Caki2 (cell line): ENCODE measurements at regions not wholly inside any gene's neighbourhood (a gene's known extent, or its start where the extent isn't known, plus 50 kb on each side); places are given as distances from the start of the nearest gene placed in this dataset.
"Not testable (repeated sequence)": the region's sequence is repeated elsewhere in the genome, so short reads cannot be mapped to it uniquely, and the experiment has no call there.

Experiments
- DNase-seq: peaks from one replicate; pipeline ENCODE4 v3.0.0-alpha.2; 2015; ENCODE audit warnings: low read depth
- in situ Hi-C: cut with HindIII; loops from 2 replicates; pipeline ENCODE4 v1.10.0; 2016; ENCODE audit warnings: low sequenced_read_pairs, low pct_unique_long_range_greater_than_20kb, mixed read lengths

GRCh38 chrX:135632353-135632752 is 81.1 kb upstream of the CT45A1 start:
- DNase-seq, result no peak
- in situ Hi-C loops, result no loop called here

- in situ Hi-C loops, result no loop called here
- DNase-seq, result no peak
Observed at GRCh38 chrX:135639066-135639780, 74.2 kb upstream of the CT45A1 start.

- in situ Hi-C loops, result no loop called here
- no peak for DNase-seq
Observed at GRCh38 chrX:135643916-135644315, 69.5 kb upstream of the CT45A1 start.

GRCh38 chrX:135644624-135645023 is 68.8 kb upstream of the CT45A1 start:
- in situ Hi-C loops, result no loop called here
- no peak for DNase-seq

- in situ Hi-C loops, result no loop called here
- peak; percentile 62 for DNase-seq
Observed at GRCh38 chrX:135649029-135649428, 64.4 kb upstream of the CT45A1 start.

GRCh38 chrX:135649561-135649960 is 63.9 kb upstream of the CT45A1 start:
- in situ Hi-C loops, result no loop called here
- no peak for DNase-seq

- in situ Hi-C loops, result no loop called here
Observed at GRCh38 chrX:135651647-135652295, 61.7 kb upstream of the CT45A1 start.

GRCh38 chrX:135652602-135653001 is 60.8 kb upstream of the CT45A1 start:
- DNase-seq, result no peak
- in situ Hi-C loops, result no loop called here

More at GRCh38 chrX:135651647-135652295, 61.7 kb upstream of the CT45A1 start:
- DNase-seq, result no peak

GRCh38 chrX:135657952-135658654 is 55.3 kb upstream of the CT45A1 start:
- in situ Hi-C loops, result not testable (repeated sequence)
- peak; percentile 51 for DNase-seq
